Hepatocyte (in vitro differentiated cells): ENCODE measurements at regions not wholly inside any gene's neighbourhood (a gene's known extent, or its start where the extent isn't known, plus 50 kb on each side); places are given as distances from the start of the nearest gene placed in this dataset.
"Not testable (repeated sequence)": the region's sequence is repeated elsewhere in the genome, so short reads cannot be mapped to it uniquely, and the experiment has no call there.

ENCODE experiments used
- DNase-seq: peaks from one replicate; pipeline ENCODE4 v3.0.0-alpha.2; 2016; ENCODE audit warnings: low spot score
- H2AFZ ChIP-seq: fragments of 200-600 bp; sonication (generic); 2 replicates; pipeline ENCODE4 v1.6.0; 2016; ENCODE audit warnings: antibody characterized with exemption, mild to moderate bottlenecking
- H3K27ac ChIP-seq: fragments of 200-600 bp; sonication (generic); 2 replicates; pipeline ENCODE4 v1.5.1; 2016; ENCODE audit warnings: mild to moderate bottlenecking
- H3K27me3 ChIP-seq: fragments of 200-600 bp; sonication (generic); 2 replicates; pipeline ENCODE4 v1.6.1; 2016
- H3K36me3 ChIP-seq: fragments of 200-600 bp; sonication (generic); replicated peaks from 2 replicates; pipeline ENCODE4 v1.5.1; 2016; ENCODE audit warnings: low read depth; ENCODE audit not compliant: insufficient read depth
- H3K4me1 ChIP-seq: fragments of 200-600 bp; sonication (generic); 2 replicates; pipeline ENCODE4 v1.5.1; 2016; ENCODE audit warnings: mild to moderate bottlenecking, moderate library complexity; ENCODE audit not compliant: insufficient read depth
- H3K4me2 ChIP-seq: fragments of 200-600 bp; sonication (generic); 2 replicates; pipeline ENCODE4 v1.6.0; 2016
- H3K4me3 ChIP-seq: fragments of 200-600 bp; sonication (generic); 2 replicates; pipeline ENCODE4 v1.5.1; 2016; ENCODE audit warnings: mild to moderate bottlenecking
- H3K79me2 ChIP-seq: fragments of 200-600 bp; sonication (generic); 2 replicates; pipeline ENCODE4 v1.6.0; 2017; ENCODE audit warnings: mild to moderate bottlenecking
- H3K9me2 ChIP-seq: fragments of 200-600 bp; sonication (generic); replicated peaks from 2 replicates; pipeline ENCODE4 v1.6.0; 2017; ENCODE audit warnings: mild to moderate bottlenecking; ENCODE audit not compliant: insufficient read depth
- H3K9me3 ChIP-seq: fragments of 200-600 bp; sonication (generic); 2 replicates; pipeline ENCODE4 v1.5.1; 2016; ENCODE audit warnings: low read depth, mild to moderate bottlenecking
- H4K20me1 ChIP-seq: fragments of 200-600 bp; sonication (generic); 2 replicates; pipeline ENCODE4 v1.6.0; 2016; ENCODE audit warnings: mild to moderate bottlenecking; ENCODE audit not compliant: insufficient read depth, poor library complexity, severe bottlenecking
- CTCF ChIP-seq: fragments of 200-600 bp; sonication (generic); IDR thresholded peaks from 2 replicates; pipeline ENCODE4 v1.5.1; 2016; ENCODE audit warnings: antibody characterized with exemption, mild to moderate bottlenecking; ENCODE audit not compliant: poor library complexity
- EZH2 ChIP-seq: fragments of 200-600 bp; sonication (generic); IDR thresholded peaks from 2 replicates; pipeline ENCODE4 v1.6.1; 2016; ENCODE audit warnings: antibody characterized with exemption, mild to moderate bottlenecking, borderline replicate concordance
- EZH2phosphoT487 ChIP-seq: fragments of 200-600 bp; sonication (generic); IDR thresholded peaks from one replicate; pipeline ENCODE4 v1.6.1; 2018; ENCODE audit warnings: antibody characterized with exemption, mild to moderate bottlenecking, low read depth, moderate library complexity; ENCODE audit not compliant: unreplicated experiment, severe bottlenecking
- WGBS: methylation state at CpG from one replicate; pipeline ENCODE4 v1.1.6; 2016; ENCODE audit warnings: low lambda C conversion rate; ENCODE audit errors: missing lambda C conversion rate; 5-methylcytosine and 5-hydroxymethylcytosine counted together

- 51% methylated on average over 7 of the region's 7 CpGs for WGBS
Measured at GRCh38 chr10:18886102-18886501, 162.5 kb upstream of the MALRD1 start.

GRCh38 chr10:18906636-18907035 is 142.0 kb upstream of the MALRD1 start:
- no peak overlapping the region for H3K4me3 ChIP-seq
- H3K27ac ChIP-seq = no peak overlapping the region
- H3K9me2 ChIP-seq = no peaks in the 10 kb centered on the region
- TF ChIP-seq EZH2 (no peak), CTCF (no peak), EZH2phosphoT487 (no peak)
- no peaks in the 10 kb centered on the region for H4K20me1 ChIP-seq
- no peak for DNase-seq
- no peak overlapping the region for H2AFZ ChIP-seq
- H3K79me2 ChIP-seq = no peaks in the 10 kb centered on the region
- H3K4me1 ChIP-seq = no peaks in the 10 kb centered on the region
- no peaks in the 10 kb centered on the region for H3K27me3 ChIP-seq
- no peak overlapping the region for H3K4me2 ChIP-seq
- no peaks in the 10 kb centered on the region for H3K9me3 ChIP-seq
- no peaks in the 10 kb centered on the region for H3K36me3 ChIP-seq

More at GRCh38 chr10:18886102-18886501, 162.5 kb upstream of the MALRD1 start:
- H3K4me3 ChIP-seq = no peak overlapping the region
- peak; percentile 26 for DNase-seq
- H3K27ac ChIP-seq = no peak overlapping the region
- no peaks in the 10 kb centered on the region for H3K27me3 ChIP-seq
- no peaks in the 10 kb centered on the region for H3K36me3 ChIP-seq
- H3K79me2 ChIP-seq = no peaks in the 10 kb centered on the region
- peaks cover 4% of the 10 kb centered on the region for H3K4me1 ChIP-seq
- H3K9me3 ChIP-seq = no peaks in the 10 kb centered on the region
- no peak overlapping the region for H3K4me2 ChIP-seq
- TF ChIP-seq EZH2phosphoT487 (no peak), EZH2 (no peak), CTCF (no peak)
- no peaks in the 10 kb centered on the region for H4K20me1 ChIP-seq
- H2AFZ ChIP-seq = no peak overlapping the region
- H3K9me2 ChIP-seq = no peaks in the 10 kb centered on the region

- not testable (repeated sequence) for H3K27ac ChIP-seq, H3K4me3 ChIP-seq, H3K27me3 ChIP-seq, H2AFZ ChIP-seq, H3K4me2 ChIP-seq, H3K79me2 ChIP-seq, H3K9me3 ChIP-seq, H3K4me1 ChIP-seq, H4K20me1 ChIP-seq, H3K36me3 ChIP-seq, H3K9me2 ChIP-seq, DNase-seq
- 95% methylated on average over 3 of the region's 9 CpGs for WGBS
Measured at GRCh38 chr10:18917431-18917830, 131.2 kb upstream of the MALRD1 start.

GRCh38 chr10:18918532-18918931 is 130.1 kb upstream of the MALRD1 start:
- Histone ChIP-seq H3K36me3 (no peaks in the 10 kb centered on the region), H3K9me2 (no peaks in the 10 kb centered on the region), H3K4me2 (no peak overlapping the region), H2AFZ (no peak overlapping the region), H3K9me3 (no peaks in the 10 kb centered on the region), H3K4me1 (no peaks in the 10 kb centered on the region), H3K27ac (no peak overlapping the region), H3K79me2 (no peaks in the 10 kb centered on the region), H3K4me3 (no peak overlapping the region), H4K20me1 (no peaks in the 10 kb centered on the region), H3K27me3 (no peaks in the 10 kb centered on the region)
- peak; percentile 8 for DNase-seq
- WGBS = 77% methylated on average over 4 of the region's 4 CpGs
- no peak for TF ChIP-seq CTCF
- TF ChIP-seq EZH2 = no peak
- TF ChIP-seq EZH2phosphoT487 = no peak
